ENCODE measurements at regions not wholly inside any gene's neighbourhood (a gene's known extent, or its start where the extent isn't known, plus 50 kb on each side); places are given as distances from the start of the nearest gene placed in this dataset.
"Not testable (repeated sequence)": the region's sequence is repeated elsewhere in the genome, so short reads cannot be mapped to it uniquely, and the experiment has no call there.

- no peak for DNase-seq (ENCODE audit: low spot score)
These were observed 93.8 kb downstream of the GPR63 start for GRCh38 chr6:96743496-96743895.

GRCh38 chr6:96742702-96743101 lies 94.6 kb downstream of the GPR63 start:
- DNase-seq (ENCODE audit: low spot score), result no peak

GRCh38 chr6:96735332-96735731 lies 101.9 kb downstream of the GPR63 start:
- no peak for DNase-seq (ENCODE audit: low spot score)

GRCh38 chr6:96727144-96727543 lies 110.1 kb downstream of the GPR63 start:
- peak; percentile 13 for DNase-seq (ENCODE audit: low spot score)

GRCh38 chr6:96725296-96725695 lies 112.0 kb downstream of the GPR63 start:
- DNase-seq (ENCODE audit: low spot score), result peak; percentile 67

GRCh38 chr6:96724641-96725040 lies 112.6 kb downstream of the GPR63 start:
- DNase-seq (ENCODE audit: low spot score), result no peak

GRCh38 chr6:96723362-96723761 lies 113.9 kb downstream of the GPR63 start:
- DNase-seq (ENCODE audit: low spot score), result no peak

GRCh38 chr6:96721227-96721626 lies 116.0 kb downstream of the GPR63 start:
- DNase-seq (ENCODE audit: low spot score), result no peak

GRCh38 chr6:96716221-96716620 lies 121.1 kb downstream of the GPR63 start:
- no peak for DNase-seq (ENCODE audit: low spot score)

- no peak for DNase-seq (ENCODE audit: low spot score)
These were observed 121.7 kb downstream of the GPR63 start for GRCh38 chr6:96715608-96716007.

GRCh38 chr6:96704713-96705112 lies 132.6 kb downstream of the GPR63 start:
- no peak for DNase-seq (ENCODE audit: low spot score)

- DNase-seq (ENCODE audit: low spot score), result no peak
These were observed 134.7 kb downstream of the GPR63 start for GRCh38 chr6:96702626-96703025.

- DNase-seq (ENCODE audit: low spot score), result no peak
These were observed 136.4 kb downstream of the GPR63 start for GRCh38 chr6:96700915-96701314.

- not testable (repeated sequence) for DNase-seq (ENCODE audit: low spot score)
These were observed 131.5 kb downstream of the FHL5 start for GRCh38 chr6:96694429-96694828.

GRCh38 chr6:96687121-96687520 lies 124.2 kb downstream of the FHL5 start:
- no peak for DNase-seq (ENCODE audit: low spot score)

GRCh38 chr6:96685702-96686101 lies 122.8 kb downstream of the FHL5 start:
- DNase-seq (ENCODE audit: low spot score), result no peak

- no peak for DNase-seq (ENCODE audit: low spot score)
These were observed 121.0 kb downstream of the FHL5 start for GRCh38 chr6:96683819-96684528.

GRCh38 chr6:96682017-96682416 lies 119.1 kb downstream of the FHL5 start:
- no peak for DNase-seq (ENCODE audit: low spot score)

GRCh38 chr6:96675597-96675996 lies 112.7 kb downstream of the FHL5 start:
- DNase-seq (ENCODE audit: low spot score), result no peak
